Smooth muscle cell (in vitro differentiated cells): ENCODE measurements at regions not wholly inside any gene's neighbourhood (a gene's known extent, or its start where the extent isn't known, plus 50 kb on each side); places are given as distances from the start of the nearest gene placed in this dataset.
A peak's percentile ranks its signal among the peaks of the same experiment; 100 is the strongest.

ENCODE experiments used
- DNase-seq: peaks from one replicate; lab custom pipeline; 2025; ENCODE audit not compliant: unreplicated experiment; lab: John Stamatoyannopoulos, UW
- H2AFZ ChIP-seq: fragments of 200-600 bp; sonication (generic); 2 replicates; pipeline ENCODE4 v1.6.0; 2016; ENCODE audit warnings: antibody characterized with exemption, low read depth, mild to moderate bottlenecking
- H3F3A ChIP-seq: fragments of 200-600 bp; sonication (generic); 2 replicates; pipeline ENCODE4 v1.6.0; 2017; ENCODE audit warnings: antibody characterized with exemption, low read depth
- H3K27ac ChIP-seq: fragments of 200-600 bp; sonication (generic); 2 replicates; pipeline ENCODE4 v1.5.1; 2016; ENCODE audit warnings: low read depth, mild to moderate bottlenecking
- H3K27me3 ChIP-seq: fragments of 200-600 bp; sonication (generic); 2 replicates; pipeline ENCODE4 v1.6.1; 2016; ENCODE audit warnings: low read depth, mild to moderate bottlenecking
- H3K36me3 ChIP-seq: fragments of 200-600 bp; sonication (generic); 2 replicates; pipeline ENCODE4 v1.5.1; 2016; ENCODE audit warnings: low read depth
- H3K4me1 ChIP-seq: fragments of 200-600 bp; sonication (generic); 2 replicates; pipeline ENCODE4 v1.5.1; 2016; ENCODE audit warnings: low read depth
- H3K4me2 ChIP-seq: fragments of 200-600 bp; sonication (generic); 2 replicates; pipeline ENCODE4 v1.6.0; 2016; ENCODE audit warnings: mild to moderate bottlenecking
- H3K4me3 ChIP-seq: fragments of 200-600 bp; sonication (generic); 2 replicates; pipeline ENCODE4 v1.5.1; 2016; ENCODE audit warnings: mild to moderate bottlenecking
- H3K79me2 ChIP-seq: fragments of 200-600 bp; sonication (generic); 2 replicates; pipeline ENCODE4 v1.6.0; 2016; ENCODE audit warnings: low read depth, mild to moderate bottlenecking
- H3K9ac ChIP-seq: fragments of 200-600 bp; sonication (generic); 2 replicates; pipeline ENCODE4 v1.6.0; 2016; ENCODE audit warnings: low read depth
- H3K9me3 ChIP-seq: fragments of 200-600 bp; sonication (generic); replicated peaks from 2 replicates; pipeline ENCODE4 v1.5.1; 2016; ENCODE audit warnings: low read depth
- H4K20me1 ChIP-seq: fragments of 200-600 bp; sonication (generic); 2 replicates; pipeline ENCODE4 v1.6.0; 2016; ENCODE audit warnings: low read depth
- WGBS: methylation state at CpG from one replicate; pipeline ENCODE4 v1.1.7; 2016; ENCODE audit warnings: low lambda C conversion rate; 5-methylcytosine and 5-hydroxymethylcytosine counted together
- TF ChIP-seq, protein P1 (sequence below): fragments of 200-600 bp; sonication (generic); IDR thresholded peaks from 2 replicates; pipeline ENCODE4 v1.5.1; 2017; ENCODE audit warnings: borderline replicate concordance, mild to moderate bottlenecking, antibody characterized with exemption; ENCODE audit not compliant: insufficient read depth, poor library complexity, severe bottlenecking

DNA sequence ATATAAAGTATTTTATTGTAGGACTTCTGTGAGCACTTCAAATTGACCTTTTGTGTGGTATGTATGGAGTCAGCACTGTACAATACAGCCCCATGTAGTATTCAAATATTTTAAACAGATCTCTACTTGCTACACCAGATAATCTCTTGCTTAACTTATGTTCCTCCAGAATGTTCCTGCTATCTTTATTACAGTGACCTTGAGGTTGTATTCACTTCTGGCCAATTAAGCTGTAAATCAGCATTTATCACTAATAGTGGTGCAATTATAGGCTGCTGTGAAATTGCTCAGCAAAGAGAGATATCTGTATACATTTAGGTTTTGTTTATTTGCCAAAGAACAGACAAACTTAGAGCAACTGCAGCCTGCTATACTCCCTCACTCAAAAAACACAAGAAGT is 1218.6 kb downstream of the PCDH17 start:
- no peak overlapping the region for H3K27ac ChIP-seq
- no peak overlapping the region for H2AFZ ChIP-seq
- H3K9ac ChIP-seq = no peak overlapping the region
- no peak overlapping the region for H3K4me3 ChIP-seq
- no peaks in the 10 kb centered on the region for H4K20me1 ChIP-seq
- no peaks in the 10 kb centered on the region for H3K27me3 ChIP-seq
- no peaks in the 10 kb centered on the region for H3K79me2 ChIP-seq
- no peaks in the 10 kb centered on the region for H3K9me3 ChIP-seq
- peak overlapping the region; percentile 55 for H3K4me2 ChIP-seq
- TF ChIP-seq, protein P1, sequence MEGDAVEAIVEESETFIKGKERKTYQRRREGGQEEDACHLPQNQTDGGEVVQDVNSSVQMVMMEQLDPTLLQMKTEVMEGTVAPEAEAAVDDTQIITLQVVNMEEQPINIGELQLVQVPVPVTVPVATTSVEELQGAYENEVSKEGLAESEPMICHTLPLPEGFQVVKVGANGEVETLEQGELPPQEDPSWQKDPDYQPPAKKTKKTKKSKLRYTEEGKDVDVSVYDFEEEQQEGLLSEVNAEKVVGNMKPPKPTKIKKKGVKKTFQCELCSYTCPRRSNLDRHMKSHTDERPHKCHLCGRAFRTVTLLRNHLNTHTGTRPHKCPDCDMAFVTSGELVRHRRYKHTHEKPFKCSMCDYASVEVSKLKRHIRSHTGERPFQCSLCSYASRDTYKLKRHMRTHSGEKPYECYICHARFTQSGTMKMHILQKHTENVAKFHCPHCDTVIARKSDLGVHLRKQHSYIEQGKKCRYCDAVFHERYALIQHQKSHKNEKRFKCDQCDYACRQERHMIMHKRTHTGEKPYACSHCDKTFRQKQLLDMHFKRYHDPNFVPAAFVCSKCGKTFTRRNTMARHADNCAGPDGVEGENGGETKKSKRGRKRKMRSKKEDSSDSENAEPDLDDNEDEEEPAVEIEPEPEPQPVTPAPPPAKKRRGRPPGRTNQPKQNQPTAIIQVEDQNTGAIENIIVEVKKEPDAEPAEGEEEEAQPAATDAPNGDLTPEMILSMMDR = no peak
- no peaks in the 10 kb centered on the region for H3K36me3 ChIP-seq
- DNase-seq = no peak
- H3F3A ChIP-seq = no peaks in the 10 kb centered on the region
- no peaks in the 10 kb centered on the region for H3K4me1 ChIP-seq

DNA sequence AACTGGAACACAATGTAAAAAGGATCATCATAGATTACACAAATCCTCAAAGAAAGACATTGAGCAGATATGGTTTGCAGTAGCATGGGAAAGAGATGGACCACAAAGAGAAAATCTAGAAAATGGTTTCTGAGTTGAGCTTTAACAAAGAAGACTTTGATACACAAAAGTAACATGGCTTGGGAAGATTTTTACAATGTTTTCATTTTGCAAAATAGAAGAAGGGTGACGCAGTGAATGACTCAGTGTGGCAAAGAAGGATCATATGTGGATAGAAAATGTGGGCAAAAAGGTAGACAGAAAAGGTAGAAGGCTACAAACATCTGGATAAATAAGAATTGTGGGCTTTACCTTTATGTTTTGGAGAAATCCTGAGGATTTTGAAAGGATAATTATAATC is 1220.5 kb downstream of the PCDH17 start:
- TF ChIP-seq, protein P1 = no peak
- no peaks in the 10 kb centered on the region for H4K20me1 ChIP-seq
- H2AFZ ChIP-seq = no peak overlapping the region
- H3K27me3 ChIP-seq = no peaks in the 10 kb centered on the region
- H3K9ac ChIP-seq = no peak overlapping the region
- peak overlapping the region; percentile 54 for H3K27ac ChIP-seq
- no peaks in the 10 kb centered on the region for H3K36me3 ChIP-seq
- H3K9me3 ChIP-seq = no peaks in the 10 kb centered on the region
- no peak for DNase-seq
- H3K4me1 ChIP-seq = no peaks in the 10 kb centered on the region
- H3K4me2 ChIP-seq = peak overlapping the region; percentile 16
- no peaks in the 10 kb centered on the region for H3F3A ChIP-seq
- WGBS = 38% methylated on average over 1 of the region's 1 CpG
- H3K4me3 ChIP-seq = no peak overlapping the region
- H3K79me2 ChIP-seq = no peaks in the 10 kb centered on the region

- no peaks in the 10 kb centered on the region for H3K36me3 ChIP-seq
- H3K79me2 ChIP-seq = no peaks in the 10 kb centered on the region
- no peak overlapping the region for H3K9ac ChIP-seq
- WGBS = 0% methylated on average over 1 of the region's 1 CpG
- no peaks in the 10 kb centered on the region for H3K9me3 ChIP-seq
- no peaks in the 10 kb centered on the region for H3K4me1 ChIP-seq
- no peaks in the 10 kb centered on the region for H3K27me3 ChIP-seq
- TF ChIP-seq, protein P1 = no peak
- no peaks in the 10 kb centered on the region for H4K20me1 ChIP-seq
- H3K4me2 ChIP-seq = peak overlapping the region; percentile 41
- peak overlapping the region; percentile 18 for H3K27ac ChIP-seq
- H2AFZ ChIP-seq = no peak overlapping the region
- no peak overlapping the region for H3K4me3 ChIP-seq
- no peaks in the 10 kb centered on the region for H3F3A ChIP-seq
- DNase-seq = no peak
Observed at GRCh38 chr13:58855283-58855682, 1223.7 kb downstream of the PCDH17 start.

- TF ChIP-seq, protein P1 = no peak
- H3K9ac ChIP-seq = no peak overlapping the region
- H3K4me3 ChIP-seq = no peak overlapping the region
- H3K79me2 ChIP-seq = no peaks in the 10 kb centered on the region
- no peak overlapping the region for H2AFZ ChIP-seq
- no peaks in the 10 kb centered on the region for H3K27me3 ChIP-seq
- 97% methylated on average over 27 of the region's 37 CpGs for WGBS
- no peaks in the 10 kb centered on the region for H3K36me3 ChIP-seq
- no peak for DNase-seq
- H3F3A ChIP-seq = no peaks in the 10 kb centered on the region
- H3K9me3 ChIP-seq = no peaks in the 10 kb centered on the region
- H3K4me2 ChIP-seq = no peak overlapping the region
- no peak overlapping the region for H3K27ac ChIP-seq
- no peaks in the 10 kb centered on the region for H3K4me1 ChIP-seq
- H4K20me1 ChIP-seq = no peaks in the 10 kb centered on the region
Observed at GRCh38 chr13:58858870-58859371, 1227.4 kb downstream of the PCDH17 start.
